HG03280 (cell line): ENCODE measurements at regions not wholly inside any gene's neighbourhood (a gene's known extent, or its start where the extent isn't known, plus 50 kb on each side); places are given as distances from the start of the nearest gene placed in this dataset.
A peak's percentile ranks its signal among the peaks of the same experiment; 100 is the strongest.
"Not testable (repeated sequence)": the region's sequence is repeated elsewhere in the genome, so short reads cannot be mapped to it uniquely, and the experiment has no call there.

ENCODE experiments used
- ATAC-seq: cut with Tn5 transposase; IDR thresholded peaks from one replicate; pipeline ENCODE4 v1.9.1; 2021; ENCODE audit warnings: mild to moderate bottlenecking, moderate library complexity; ENCODE audit not compliant: unreplicated experiment

DNA sequence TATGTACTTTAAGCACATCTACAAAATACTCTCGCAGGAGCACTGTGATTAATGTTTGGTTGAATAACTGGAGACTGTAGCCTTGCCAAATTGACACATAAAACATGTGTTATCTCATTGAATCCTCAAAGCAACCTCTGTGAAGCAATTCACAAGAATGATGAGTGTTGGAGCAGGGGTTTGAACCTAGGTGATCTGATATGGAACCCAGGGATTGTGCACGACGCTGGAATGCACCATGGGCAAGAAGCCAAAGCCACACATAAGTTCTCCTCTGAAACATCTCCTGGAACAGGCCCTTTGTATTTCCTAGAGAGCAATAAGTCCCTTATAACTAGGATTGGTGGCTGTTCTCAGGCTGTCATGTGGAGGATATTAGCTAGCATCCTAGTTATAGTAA is 124.6 kb upstream of the IVNS1ABP start:
- no peak for ATAC-seq

GRCh38 chr1:185440877-185441276 is 123.8 kb upstream of the IVNS1ABP start:
- ATAC-seq: no peak

DNA sequence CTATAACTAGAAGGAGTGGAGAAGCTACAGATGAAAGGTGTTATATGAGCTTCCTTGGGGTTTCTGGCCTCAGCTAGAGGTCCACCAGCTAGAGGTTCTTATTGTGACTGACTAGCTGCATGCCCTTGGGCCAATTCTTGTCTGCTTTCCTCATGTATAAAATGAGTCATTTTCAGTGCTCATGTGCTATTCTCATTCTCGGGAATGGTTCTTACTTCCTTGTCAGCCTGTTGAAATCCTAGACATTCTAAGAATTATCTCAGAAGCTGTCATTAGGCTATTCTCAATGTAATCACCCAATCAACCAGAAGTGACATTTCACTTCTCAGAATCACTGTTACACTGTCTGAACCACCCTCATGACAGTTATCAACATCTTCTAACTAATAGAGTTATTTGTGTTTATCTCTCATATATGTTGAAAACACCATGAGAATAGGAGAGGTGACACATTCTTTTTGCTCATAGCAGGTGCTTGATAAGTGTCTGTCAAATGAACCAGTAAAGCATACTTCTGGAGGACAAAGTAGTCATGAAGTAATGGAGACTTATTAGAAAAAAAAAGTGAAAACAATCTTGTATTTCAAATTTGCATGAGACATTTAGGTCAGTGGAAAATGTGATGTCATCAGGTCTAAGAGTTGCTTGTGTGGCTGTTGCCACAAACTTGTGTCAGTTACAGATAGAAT is 122.8 kb upstream of the IVNS1ABP start:
- ATAC-seq: peak; percentile 81

GRCh38 chr1:185438936-185439335 is 121.9 kb upstream of the IVNS1ABP start:
- no peak for ATAC-seq

DNA sequence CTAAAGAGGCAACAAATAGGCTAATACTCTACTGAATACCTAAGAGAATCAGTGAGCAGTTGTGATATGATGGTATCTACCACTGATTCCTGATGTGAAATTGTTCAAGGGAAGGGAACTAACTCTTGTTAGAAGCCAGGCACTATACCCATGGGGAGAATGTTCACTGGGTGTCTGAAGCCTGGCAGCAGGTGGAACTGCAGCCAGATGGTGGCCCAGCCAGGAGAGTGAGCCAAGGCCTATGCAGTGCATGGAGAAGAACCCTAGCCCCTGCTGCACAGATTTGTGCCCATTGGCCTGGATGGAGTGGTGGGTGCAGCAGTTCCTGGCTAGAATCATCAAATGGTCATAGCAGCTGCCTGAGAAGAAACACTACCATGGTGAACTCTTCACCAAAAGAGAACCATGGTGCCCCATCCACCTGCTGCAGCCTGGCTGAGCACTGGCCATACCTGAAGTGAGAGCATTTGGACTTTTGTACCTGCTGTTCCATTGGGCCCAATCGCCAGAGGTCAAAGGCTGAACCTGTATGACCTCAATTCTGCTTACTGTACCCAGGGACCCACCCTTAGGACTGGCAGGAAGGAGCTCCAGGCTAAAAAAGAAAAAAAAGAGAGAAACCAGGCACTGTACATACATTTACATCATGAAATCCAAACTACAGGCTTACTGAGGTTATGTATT is 118.8 kb upstream of the IVNS1ABP start:
- ATAC-seq: no peak

- ATAC-seq: no peak
Observed at GRCh38 chr1:185434721-185435120, 117.7 kb upstream of the IVNS1ABP start.

DNA sequence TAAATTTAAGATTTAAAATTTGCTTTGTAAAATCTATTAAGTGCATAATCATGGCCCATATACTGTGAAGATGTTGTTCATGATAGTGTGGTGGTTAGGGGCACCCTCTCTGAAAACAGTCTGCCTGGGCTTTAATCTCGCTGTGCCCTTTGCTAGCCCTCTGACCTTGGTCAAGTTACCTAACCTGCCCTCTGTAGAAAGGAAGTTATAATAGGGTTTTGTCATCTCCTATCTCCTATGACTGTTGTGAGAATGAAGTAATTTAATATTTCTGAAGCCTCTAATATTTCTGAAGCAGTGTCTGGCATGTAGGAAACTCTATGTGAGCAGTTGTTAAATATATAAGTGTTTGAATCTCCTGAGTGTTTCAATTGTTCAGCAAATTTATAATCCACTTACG is 116.6 kb upstream of the IVNS1ABP start:
- no peak for ATAC-seq

DNA sequence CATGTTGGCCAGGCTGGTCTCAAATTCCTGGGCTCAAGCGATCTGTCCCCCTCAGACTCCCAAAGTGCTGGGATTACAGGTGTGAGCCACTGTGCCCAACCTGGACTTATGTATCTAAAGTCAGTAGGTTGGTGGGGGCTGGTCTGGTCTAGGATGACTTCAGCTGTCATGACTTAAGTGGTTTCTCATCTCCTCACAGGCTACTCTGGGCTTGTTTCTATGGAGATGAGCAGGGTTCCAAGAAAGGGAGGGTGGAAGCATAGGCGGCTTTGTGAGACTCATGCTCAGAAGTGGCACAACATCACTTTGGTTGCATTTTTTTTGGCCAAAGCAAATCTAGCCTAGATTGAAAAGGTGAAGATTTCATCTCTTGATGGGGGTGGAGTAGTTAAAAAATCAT is 115.9 kb upstream of the IVNS1ABP start:
- no peak for ATAC-seq

DNA sequence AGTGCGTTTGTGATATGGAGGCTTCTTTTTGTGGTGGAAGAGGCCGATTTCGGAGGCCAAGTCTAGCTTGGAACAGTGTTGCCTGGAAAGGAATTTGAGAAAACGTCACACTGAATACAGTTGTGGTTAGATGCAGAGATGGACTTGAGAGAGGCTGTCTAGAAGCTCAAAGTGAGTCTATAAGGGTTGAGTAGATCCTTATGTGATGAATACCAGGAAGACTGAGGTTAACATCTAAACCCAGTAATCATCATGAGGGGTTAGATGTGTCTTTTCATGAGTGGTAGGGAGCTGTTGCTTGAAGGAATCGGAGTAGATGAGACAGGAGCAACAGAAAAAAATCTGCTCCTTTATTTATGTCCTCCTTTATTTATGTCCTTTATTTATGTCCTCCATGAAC is 114.6 kb upstream of the IVNS1ABP start:
- no peak for ATAC-seq

DNA sequence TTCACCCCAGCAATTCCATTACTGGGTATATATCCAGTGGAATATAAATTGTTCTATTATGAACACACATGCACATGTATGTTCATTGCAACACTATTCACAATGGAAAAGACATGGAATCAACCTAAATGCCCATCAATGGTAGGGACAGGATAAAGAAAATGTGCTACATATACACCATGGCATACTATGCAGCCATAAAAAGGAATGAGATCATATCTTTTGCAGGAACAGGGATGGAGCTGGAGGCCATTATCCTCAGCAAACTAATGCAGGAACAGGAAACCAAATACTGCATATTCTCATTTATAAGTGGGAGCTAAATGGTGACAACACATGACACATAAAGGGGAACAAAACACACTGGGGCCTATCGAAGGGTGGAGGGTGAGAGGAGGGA is 112.6 kb upstream of the IVNS1ABP start:
- not testable (repeated sequence) for ATAC-seq

- ATAC-seq: no peak
Observed at GRCh38 chr1:185427776-185428175, 110.7 kb upstream of the IVNS1ABP start.

- ATAC-seq: no peak
Observed at GRCh38 chr1:185427264-185427663, 110.2 kb upstream of the IVNS1ABP start.

GRCh38 chr1:185426848-185427247 is 109.8 kb upstream of the IVNS1ABP start:
- ATAC-seq: no peak

DNA sequence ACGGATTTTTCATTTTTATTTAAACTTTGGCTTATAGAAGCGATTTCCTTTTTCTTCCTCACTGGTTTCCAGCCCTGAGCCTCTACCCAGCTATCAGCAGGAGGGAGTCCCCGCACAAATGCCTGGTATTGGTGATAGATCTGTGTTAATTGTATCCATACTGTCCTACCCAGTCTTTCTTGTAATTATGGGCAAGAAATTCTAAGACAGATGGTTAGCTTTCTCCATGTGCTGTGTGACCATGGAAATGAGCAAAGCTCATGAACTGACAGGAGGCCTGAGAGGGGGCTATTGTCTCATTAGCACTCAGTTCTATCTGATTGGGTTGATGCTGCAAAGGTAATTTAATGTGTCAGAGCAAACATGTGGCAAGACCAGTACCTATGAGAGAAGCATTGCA is 108.1 kb upstream of the IVNS1ABP start:
- no peak for ATAC-seq

- no peak for ATAC-seq
Observed at GRCh38 chr1:185421485-185422107, 104.6 kb upstream of the IVNS1ABP start.

DNA sequence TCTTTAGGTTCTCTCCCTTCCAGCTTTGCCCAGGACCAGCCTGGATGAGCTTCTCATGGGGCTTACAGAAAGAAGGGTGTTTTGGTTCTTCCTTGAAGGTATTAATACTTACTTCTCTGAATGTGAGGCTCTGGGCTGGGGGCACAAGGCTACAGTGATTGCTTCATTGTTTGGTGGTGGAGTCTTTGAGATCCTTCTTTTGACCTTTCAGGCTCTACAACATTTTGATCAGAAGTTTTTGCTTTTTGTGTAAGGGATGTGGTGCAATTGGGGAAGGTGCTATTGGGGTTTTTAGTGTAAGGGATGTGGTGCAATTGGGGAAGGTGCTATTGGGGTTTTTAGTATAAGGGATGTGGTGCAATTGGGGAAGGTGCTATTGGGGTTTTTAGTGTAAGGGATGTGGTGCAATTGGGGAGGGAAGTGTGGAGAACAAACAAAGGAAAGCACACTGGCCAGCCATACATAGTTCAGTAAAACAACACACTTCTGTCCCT is 103.6 kb upstream of the IVNS1ABP start:
- ATAC-seq: no peak

GRCh38 chr1:185419718-185420117 is 102.7 kb upstream of the IVNS1ABP start:
- ATAC-seq: no peak

DNA sequence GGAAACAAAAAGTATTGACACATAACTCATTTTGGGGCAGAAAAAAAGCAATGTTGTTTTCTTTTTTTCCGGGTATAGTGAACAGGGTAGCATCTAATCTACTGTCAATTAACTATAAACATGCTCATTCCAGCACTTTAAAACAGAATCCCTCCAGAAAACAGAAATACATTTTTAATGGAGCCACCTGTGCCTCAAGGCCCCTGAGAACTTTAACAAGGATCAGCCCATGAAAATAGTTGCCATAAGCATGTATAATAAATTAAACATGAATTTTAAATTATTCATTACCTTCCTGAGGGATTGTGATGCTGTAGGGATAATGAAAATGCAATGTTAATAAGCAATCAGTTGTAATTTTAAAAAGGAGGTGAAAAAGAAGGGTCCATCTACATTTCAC is 101.4 kb upstream of the IVNS1ABP start:
- ATAC-seq: no peak

DNA sequence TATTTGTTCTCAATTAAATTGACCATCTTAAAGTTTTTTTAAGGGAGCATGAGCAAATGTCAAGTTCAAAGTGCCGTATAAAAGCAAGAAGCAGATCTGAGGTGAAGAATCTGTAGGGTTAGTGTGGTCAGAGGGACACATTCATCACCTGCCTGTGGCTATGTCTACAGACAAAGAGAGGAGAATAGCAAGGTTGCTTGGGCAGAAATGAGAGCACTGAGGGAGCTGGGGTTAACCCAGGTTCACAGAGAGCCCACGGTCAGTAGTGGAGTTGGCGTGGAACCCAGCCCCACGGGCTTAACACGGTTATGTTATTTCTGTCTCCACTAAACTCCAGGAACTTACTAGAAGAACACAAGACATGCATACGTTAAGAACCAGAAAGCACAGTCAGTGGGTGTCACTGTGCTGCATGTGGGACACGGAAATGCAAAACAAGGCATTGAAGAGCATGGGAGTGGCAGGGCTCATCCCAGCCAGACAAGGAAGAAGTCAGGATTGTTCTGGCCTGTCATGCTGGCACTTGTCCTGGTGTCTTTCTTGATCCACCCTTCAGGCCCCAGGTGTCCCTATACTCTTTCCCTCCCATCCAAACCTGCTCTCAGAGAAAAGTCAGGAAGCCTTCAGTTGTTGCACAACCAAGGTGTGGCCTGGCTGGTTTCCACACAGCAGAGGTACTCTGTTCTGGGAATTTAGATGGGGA is 95.5 kb upstream of the IVNS1ABP start:
- ATAC-seq: peak; percentile 40

DNA sequence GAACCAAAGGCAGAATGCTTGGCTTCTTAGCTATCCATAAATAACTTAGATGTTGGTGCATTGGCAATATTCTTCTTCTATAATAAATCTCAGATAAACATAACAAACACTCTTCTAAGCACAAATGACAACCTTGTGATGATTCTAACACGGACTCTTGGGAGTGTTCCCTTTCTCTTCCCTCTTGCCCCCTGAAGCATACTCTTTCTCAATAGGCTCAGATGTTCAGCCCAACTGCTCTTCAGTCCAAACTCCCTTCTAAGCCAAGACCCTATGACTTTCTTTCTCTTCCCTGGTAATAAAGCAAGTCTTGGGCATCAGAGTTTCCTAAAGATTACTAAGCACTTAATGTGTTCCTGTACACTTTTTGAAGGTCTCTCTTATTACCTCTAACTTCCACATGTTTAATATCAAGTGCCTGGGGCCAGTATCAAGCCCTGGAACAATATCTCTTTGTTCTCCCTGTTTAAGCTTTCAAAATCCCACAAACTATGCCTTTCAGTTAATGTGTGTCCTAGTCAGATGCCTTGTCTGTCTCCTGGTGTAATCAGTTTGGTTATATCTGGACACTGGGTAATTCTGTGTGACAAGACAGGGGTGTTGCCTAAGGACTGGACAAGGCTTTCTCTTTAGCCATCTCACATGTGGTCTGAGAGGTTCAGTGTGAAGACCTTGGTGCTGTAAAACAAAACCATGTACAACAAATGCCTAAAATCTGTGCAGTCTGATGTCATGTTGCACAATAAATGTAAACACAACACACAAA is 92.9 kb upstream of the IVNS1ABP start:
- ATAC-seq: no peak

GRCh38 chr1:185409345-185409744 is 92.3 kb upstream of the IVNS1ABP start:
- ATAC-seq: no peak
